Fibroblast of villous mesenchyme (primary cell): ENCODE measurements at regions not wholly inside any gene's neighbourhood (a gene's known extent, or its start where the extent isn't known, plus 50 kb on each side); places are given as distances from the start of the nearest gene placed in this dataset.
"Not testable (repeated sequence)": the region's sequence is repeated elsewhere in the genome, so short reads cannot be mapped to it uniquely, and the experiment has no call there.

Experiments used
- DNase-seq: peaks from one replicate; pipeline ENCODE4 v3.0.0-alpha.2; 2010; ENCODE audit warnings: low read depth
- H3K4me3 ChIP-seq: 2 replicates; pipeline ENCODE4 v1.5.1; 2011; ENCODE audit warnings: low read depth, mild to moderate bottlenecking, low read length
- TF ChIP-seq, protein P1 (sequence below): IDR thresholded peaks from 2 replicates; pipeline ENCODE4 v1.5.1; 2012; ENCODE audit warnings: low read depth, mild to moderate bottlenecking, low read length; ENCODE audit not compliant: insufficient read depth

- H3K4me3 ChIP-seq: no peak overlapping the region
- no peak for DNase-seq
- TF ChIP-seq, protein P1, sequence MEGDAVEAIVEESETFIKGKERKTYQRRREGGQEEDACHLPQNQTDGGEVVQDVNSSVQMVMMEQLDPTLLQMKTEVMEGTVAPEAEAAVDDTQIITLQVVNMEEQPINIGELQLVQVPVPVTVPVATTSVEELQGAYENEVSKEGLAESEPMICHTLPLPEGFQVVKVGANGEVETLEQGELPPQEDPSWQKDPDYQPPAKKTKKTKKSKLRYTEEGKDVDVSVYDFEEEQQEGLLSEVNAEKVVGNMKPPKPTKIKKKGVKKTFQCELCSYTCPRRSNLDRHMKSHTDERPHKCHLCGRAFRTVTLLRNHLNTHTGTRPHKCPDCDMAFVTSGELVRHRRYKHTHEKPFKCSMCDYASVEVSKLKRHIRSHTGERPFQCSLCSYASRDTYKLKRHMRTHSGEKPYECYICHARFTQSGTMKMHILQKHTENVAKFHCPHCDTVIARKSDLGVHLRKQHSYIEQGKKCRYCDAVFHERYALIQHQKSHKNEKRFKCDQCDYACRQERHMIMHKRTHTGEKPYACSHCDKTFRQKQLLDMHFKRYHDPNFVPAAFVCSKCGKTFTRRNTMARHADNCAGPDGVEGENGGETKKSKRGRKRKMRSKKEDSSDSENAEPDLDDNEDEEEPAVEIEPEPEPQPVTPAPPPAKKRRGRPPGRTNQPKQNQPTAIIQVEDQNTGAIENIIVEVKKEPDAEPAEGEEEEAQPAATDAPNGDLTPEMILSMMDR: no peak
Observed at GRCh38 chr1:166627558-166627957, 211.7 kb upstream of the POGK start.

DNA sequence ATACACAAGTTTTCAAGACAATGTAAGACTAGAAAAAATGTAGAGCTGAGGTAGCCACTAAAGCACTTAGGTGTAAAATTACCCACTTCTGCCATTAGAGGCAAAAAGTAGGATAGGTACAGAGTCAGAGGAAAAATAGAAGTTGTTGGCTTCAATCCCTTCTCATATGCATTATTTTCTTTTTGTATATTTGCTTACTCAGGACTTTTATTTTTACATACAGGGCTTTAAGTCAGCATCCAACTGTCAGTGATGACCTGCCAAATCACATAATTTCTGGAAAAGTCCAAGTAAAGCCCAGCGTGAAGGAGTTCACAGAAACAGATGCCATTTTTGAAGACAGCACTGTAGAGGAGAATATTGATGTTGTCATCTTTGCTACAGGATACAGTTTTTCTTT is 211.0 kb upstream of the POGK start:
- H3K4me3 ChIP-seq: no peak overlapping the region
- TF ChIP-seq, protein P1: no peak

DNA sequence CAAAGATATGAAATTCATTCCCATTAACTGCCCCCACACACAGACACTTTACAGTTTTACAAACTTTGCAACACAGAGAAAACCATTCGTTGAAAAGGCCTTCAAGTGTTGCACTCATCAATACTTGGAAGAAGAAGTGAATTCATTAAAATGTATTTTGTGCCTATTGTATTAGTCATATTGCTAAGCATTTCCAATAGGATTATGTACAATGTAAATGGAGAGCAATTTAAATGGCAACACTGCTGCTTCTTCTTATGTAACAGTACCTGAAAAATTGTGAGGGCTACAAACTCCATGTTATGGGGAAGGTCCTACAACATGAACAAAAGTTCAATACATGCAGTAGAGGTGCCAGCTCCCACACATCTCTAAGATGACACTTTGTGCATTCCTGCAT is 209.3 kb upstream of the POGK start:
- DNase-seq: no peak
- TF ChIP-seq, protein P1: no peak

More for the DNA sequence above, 211.0 kb upstream of the POGK start:
- no peak for DNase-seq

DNA sequence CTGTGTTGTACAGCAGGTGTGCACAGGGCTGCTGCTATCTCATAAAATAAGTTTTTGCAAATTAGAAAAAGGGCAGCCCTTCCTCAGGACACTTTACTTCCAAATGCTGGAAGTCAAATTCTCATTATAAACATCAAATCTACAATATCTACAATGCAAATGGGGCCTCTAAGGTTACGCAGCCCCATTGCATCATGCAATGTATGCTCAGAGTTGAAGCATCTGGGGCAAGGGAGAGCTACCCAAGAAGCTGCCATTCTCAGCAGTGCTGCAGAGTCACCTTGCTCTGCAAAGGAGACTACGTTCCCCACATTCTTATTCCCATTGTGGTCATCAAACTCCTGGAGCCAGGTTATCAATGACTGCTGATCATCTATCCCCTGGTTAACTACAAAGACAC is 208.9 kb upstream of the POGK start:
- TF ChIP-seq, protein P1: no peak

More for the DNA sequence above, 209.3 kb upstream of the POGK start:
- H3K4me3 ChIP-seq: no peak overlapping the region

DNA sequence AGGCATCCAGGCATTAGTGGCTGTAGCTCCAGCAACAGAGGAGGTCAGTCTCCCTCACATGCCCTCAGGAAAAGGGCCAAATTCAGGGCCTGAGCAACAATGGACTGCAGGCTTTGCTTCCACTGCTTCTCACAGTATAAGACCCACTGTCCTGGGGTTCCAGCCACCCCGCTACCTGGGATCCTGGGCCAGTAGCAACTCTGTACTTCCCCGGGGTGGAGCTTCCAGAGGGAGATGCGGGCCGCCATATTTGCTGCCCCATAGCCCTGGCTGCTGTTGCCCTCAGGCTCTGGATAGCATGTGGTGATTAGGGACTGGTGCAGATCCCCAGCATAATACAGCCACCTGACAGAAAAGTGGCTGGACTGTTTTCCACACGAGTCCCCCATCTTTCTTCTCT is 201.1 kb upstream of the POGK start:
- DNase-seq: no peak
- no peak overlapping the region for H3K4me3 ChIP-seq
- TF ChIP-seq, protein P1: no peak

More for the DNA sequence above, 208.9 kb upstream of the POGK start:
- no peak overlapping the region for H3K4me3 ChIP-seq
- no peak for DNase-seq

GRCh38 chr1:166657228-166657627 is 182.0 kb upstream of the POGK start:
- not testable (repeated sequence) for H3K4me3 ChIP-seq

DNA sequence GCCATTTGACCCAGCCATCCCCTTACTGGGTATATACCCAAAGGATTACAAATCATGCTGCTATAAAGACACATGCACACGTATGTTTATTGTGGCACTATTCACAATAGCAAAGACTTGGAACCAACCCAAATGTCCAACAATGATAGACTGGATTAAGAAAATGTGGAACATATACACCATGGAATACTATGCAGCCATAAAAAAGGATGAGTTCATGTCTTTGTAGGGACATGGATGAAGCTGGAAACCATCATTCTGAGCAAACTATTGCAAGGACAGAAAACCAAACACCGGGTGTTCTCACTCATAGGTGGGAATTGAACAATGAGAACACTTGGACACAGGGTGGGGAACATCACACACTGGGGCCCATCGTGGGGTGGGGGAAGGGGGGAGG is 172.5 kb upstream of the POGK start:
- DNase-seq, H3K4me3 ChIP-seq: not testable (repeated sequence)

More at GRCh38 chr1:166657228-166657627, 182.0 kb upstream of the POGK start:
- DNase-seq: not testable (repeated sequence)

DNA sequence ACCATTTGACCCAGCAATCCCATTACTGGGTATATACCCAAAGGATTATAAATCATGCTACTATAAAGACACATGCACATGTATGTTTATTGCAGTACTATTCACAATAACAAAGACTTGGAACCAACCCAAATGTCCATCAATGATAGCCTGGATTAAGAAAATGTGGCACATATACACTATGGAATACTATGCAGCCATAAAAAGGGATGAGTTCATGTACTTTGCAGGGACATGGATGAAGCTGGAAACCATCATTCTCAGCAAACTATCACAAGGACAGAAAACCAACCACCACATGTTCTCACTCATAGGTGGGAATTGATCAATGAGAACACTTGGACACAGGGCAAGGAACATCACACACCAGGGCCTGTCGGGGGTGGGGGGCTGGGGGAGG is 171.7 kb upstream of the POGK start:
- DNase-seq, H3K4me3 ChIP-seq: not testable (repeated sequence)

- no peak for DNase-seq
- TF ChIP-seq, protein P1: no peak
- H3K4me3 ChIP-seq: no peak overlapping the region
Observed at GRCh38 chr1:166671627-166672026, 167.6 kb upstream of the POGK start.
